Tibial nerve (tissue), 4 donors: ENCODE measurements at regions not wholly inside any gene's neighbourhood (a gene's known extent, or its start where the extent isn't known, plus 50 kb on each side); places are given as distances from the start of the nearest gene placed in this dataset.
A peak's percentile ranks its signal among the peaks of the same experiment; 100 is the strongest.

Experiments used
- DNase-seq, 2 donors: peaks; one replicate each; pipeline ENCODE4 v3.0.0-alpha.2; 2019; ENCODE audit warnings: low spot score in 2 of 2
- H3K27ac ChIP-seq, 4 donors: fragments of 200-600 bp; sonication (generic) in 3 of 4; one replicate each; pipeline ENCODE4 v1.5.1; 2017 to 2019; ENCODE audit warnings: mild to moderate bottlenecking in 1 of 4
- H3K27me3 ChIP-seq, 2 donors: fragments of 200-600 bp; sonication (generic) in 1 of 2; one replicate each; pipeline versions ENCODE4 v1.5.1 to v1.6.0; 2017 to 2019
- H3K36me3 ChIP-seq, 3 donors: fragments of 200-600 bp; sonication (generic); one replicate each; pipeline ENCODE4 v1.5.1; 2018 to 2019
- H3K4me1 ChIP-seq, 4 donors: fragments of 200-600 bp; sonication (generic) in 3 of 4; one replicate each; pipeline ENCODE4 v1.5.1; 2017 to 2019
- H3K4me3 ChIP-seq, 4 donors: fragments of 200-600 bp; sonication (generic) in 3 of 4; one replicate each; pipeline ENCODE4 v1.5.1; 2017 to 2019; ENCODE audit warnings: mild to moderate bottlenecking in 1 of 4, moderate library complexity in 1 of 4
- H3K9me3 ChIP-seq, 4 donors: fragments of 200-600 bp; sonication (generic) in 3 of 4; one replicate each; pipeline ENCODE4 v1.5.1; 2017 to 2019
- EP300 ChIP-seq, 2 donors: sonication (generic); formaldehyde crosslinking; IDR thresholded peaks; one replicate each; pipeline ENCODE4 v1.6.1; 2017; ENCODE audit warnings: antibody characterized with exemption in 2 of 2, mild to moderate bottlenecking in 1 of 2
- POLR2A ChIP-seq, 2 donors: fragments of 450-650 bp; IDR thresholded peaks; one replicate each; pipeline ENCODE4 v1.6.1; 2017; ENCODE audit warnings: antibody characterized with exemption in 2 of 2, mild to moderate bottlenecking in 2 of 2, moderate library complexity in 2 of 2
- WGBS, 2 donors: methylation state at CpG; one replicate each; pipeline ENCODE4 v1.1.5; 2018; 5-methylcytosine and 5-hydroxymethylcytosine counted together
- TF ChIP-seq, protein P1 (sequence below), 5 experiments: fragments of 200-600 bp in 3 of 5; fragments of 450-650 bp in 2 of 5; sonication (generic) in 3 of 5; IDR thresholded peaks; one replicate each; pipeline ENCODE4 v1.5.1; 2016 to 2019; ENCODE audit warnings: antibody characterized with exemption in 5 of 5, mild to moderate bottlenecking in 3 of 5, moderate library complexity in 2 of 5

GRCh38 chr2:8544171-8544785 is 137.6 kb upstream of the ID2 start:
- Histone ChIP-seq H3K9me3 (no peaks in the 10 kb centered on the region), H3K27ac (peak overlapping the region in 3 of 4 donors; percentile 43 to 82 (median 73)), H3K36me3 (no peaks in the 10 kb centered on the region), H3K27me3 (no peaks in the 10 kb centered on the region), H3K4me1 (peaks cover 0 to 27% (median 7%) of the 10 kb centered on the region in 4 donors), H3K4me3 (no peak overlapping the region)
- WGBS, 2 donors, result 81 to 85% methylated on average over 15 of the region's 15 CpGs
- DNase-seq, result no peak
- no peak for TF ChIP-seq POLR2A (IDR thresholded peaks at IDR 0.05)
- TF ChIP-seq, protein P1, sequence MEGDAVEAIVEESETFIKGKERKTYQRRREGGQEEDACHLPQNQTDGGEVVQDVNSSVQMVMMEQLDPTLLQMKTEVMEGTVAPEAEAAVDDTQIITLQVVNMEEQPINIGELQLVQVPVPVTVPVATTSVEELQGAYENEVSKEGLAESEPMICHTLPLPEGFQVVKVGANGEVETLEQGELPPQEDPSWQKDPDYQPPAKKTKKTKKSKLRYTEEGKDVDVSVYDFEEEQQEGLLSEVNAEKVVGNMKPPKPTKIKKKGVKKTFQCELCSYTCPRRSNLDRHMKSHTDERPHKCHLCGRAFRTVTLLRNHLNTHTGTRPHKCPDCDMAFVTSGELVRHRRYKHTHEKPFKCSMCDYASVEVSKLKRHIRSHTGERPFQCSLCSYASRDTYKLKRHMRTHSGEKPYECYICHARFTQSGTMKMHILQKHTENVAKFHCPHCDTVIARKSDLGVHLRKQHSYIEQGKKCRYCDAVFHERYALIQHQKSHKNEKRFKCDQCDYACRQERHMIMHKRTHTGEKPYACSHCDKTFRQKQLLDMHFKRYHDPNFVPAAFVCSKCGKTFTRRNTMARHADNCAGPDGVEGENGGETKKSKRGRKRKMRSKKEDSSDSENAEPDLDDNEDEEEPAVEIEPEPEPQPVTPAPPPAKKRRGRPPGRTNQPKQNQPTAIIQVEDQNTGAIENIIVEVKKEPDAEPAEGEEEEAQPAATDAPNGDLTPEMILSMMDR (IDR thresholded peaks at IDR 0.05), result no peak
- no peak for TF ChIP-seq EP300 (IDR thresholded peaks at IDR 0.05)

GRCh38 chr2:8544786-8545694 is 136.8 kb upstream of the ID2 start:
- DNase-seq, result no peak
- H3K27me3 ChIP-seq, result no peaks in the 10 kb centered on the region
- H3K36me3 ChIP-seq, result no peaks in the 10 kb centered on the region
- WGBS, 2 donors, result 70 to 72% methylated on average over 27 of the region's 27 CpGs
- H3K27ac ChIP-seq, result peak overlapping the region in 2 of 4 donors; percentile 73 to 82
- TF ChIP-seq, protein P1 (IDR thresholded peaks at IDR 0.05), result peak in 2 of 5 experiments; percentile 11 to 13
- TF ChIP-seq POLR2A (IDR thresholded peaks at IDR 0.05), result peak in 1 of 2 donors; percentile 8
- TF ChIP-seq EP300 (IDR thresholded peaks at IDR 0.05), result peak in 1 of 2 donors; percentile 19
- H3K4me1 ChIP-seq, result peaks cover 0 to 22% (median 7%) of the 10 kb centered on the region in 4 donors
- no peak overlapping the region for H3K4me3 ChIP-seq
- H3K9me3 ChIP-seq, result no peaks in the 10 kb centered on the region

DNA sequence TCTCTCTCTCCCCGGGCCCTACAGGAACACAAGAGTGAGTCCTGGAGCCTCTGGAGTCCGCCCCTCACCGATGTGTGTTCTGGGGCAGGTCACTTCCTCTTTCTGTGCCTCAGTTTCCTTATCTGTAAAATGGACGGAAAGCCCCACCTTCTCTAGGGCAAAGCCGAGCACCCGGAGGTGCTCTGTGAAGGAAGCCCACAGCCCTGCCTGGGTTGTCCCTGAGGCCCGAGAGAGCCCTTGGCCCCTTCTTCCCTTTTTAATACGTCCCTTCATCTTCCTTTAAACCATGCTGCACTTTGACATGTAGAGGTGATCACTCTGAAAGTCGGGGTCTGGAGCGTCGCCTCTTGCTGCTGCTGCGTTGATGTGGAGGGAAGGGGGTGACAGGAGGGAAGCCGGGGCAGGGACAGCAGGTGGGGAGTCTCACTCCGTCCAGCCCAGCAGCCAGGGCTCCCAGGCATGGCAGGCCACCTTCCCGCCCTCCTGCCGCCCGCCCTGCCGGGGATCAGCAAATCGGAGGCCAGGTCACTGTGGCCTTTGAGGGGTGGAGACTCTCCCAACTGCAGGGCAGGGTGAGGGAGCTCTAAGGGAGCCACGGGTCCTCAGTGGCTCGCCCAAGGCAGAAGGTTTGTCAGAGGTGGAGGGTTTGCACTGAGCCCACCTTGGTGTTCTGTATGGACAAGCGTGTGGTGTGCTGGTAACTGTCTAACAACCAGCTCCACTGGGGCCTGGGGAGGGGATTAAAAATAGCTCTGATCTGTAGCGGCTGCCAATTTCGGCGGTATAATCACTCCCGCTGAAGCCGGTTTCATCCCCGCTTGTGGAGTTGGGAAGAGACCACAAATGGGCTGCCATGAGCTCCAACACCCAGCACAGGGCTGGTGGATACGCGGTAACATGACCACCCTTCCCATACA is 135.9 kb upstream of the ID2 start:
- Histone ChIP-seq H3K4me3 (no peak overlapping the region), H3K27ac (no peak overlapping the region), H3K4me1 (peaks cover 0 to 22% (median 7%) of the 10 kb centered on the region in 4 donors), H3K36me3 (no peaks in the 10 kb centered on the region), H3K27me3 (no peaks in the 10 kb centered on the region), H3K9me3 (no peaks in the 10 kb centered on the region)
- TF ChIP-seq, protein P1 (IDR thresholded peaks at IDR 0.05), result no peak
- no peak for TF ChIP-seq EP300 (IDR thresholded peaks at IDR 0.05)
- no peak for TF ChIP-seq POLR2A (IDR thresholded peaks at IDR 0.05)
- WGBS, 2 donors, result 89 to 94% methylated on average over 29 to 30 of the region's 30 CpGs
- no peak for DNase-seq

- TF ChIP-seq POLR2A (IDR thresholded peaks at IDR 0.05) (no peak), EP300 (IDR thresholded peaks at IDR 0.05) (no peak)
- TF ChIP-seq, protein P1 (IDR thresholded peaks at IDR 0.05), result no peak
- 71 to 74% methylated on average over 16 of the region's 16 CpGs for WGBS, 2 donors
- H3K4me1 ChIP-seq, result peaks cover 0 to 22% (median 7%) of the 10 kb centered on the region in 4 donors
- H3K27me3 ChIP-seq, result no peaks in the 10 kb centered on the region
- no peak for DNase-seq
- H3K27ac ChIP-seq, result no peak overlapping the region
- H3K36me3 ChIP-seq, result no peaks in the 10 kb centered on the region
- H3K4me3 ChIP-seq, result no peak overlapping the region
- no peaks in the 10 kb centered on the region for H3K9me3 ChIP-seq
These were observed 135.1 kb upstream of the ID2 start for GRCh38 chr2:8546612-8547283.
